CD14-positive monocyte (primary cell): ENCODE measurements at regions not wholly inside any gene's neighbourhood (a gene's known extent, or its start where the extent isn't known, plus 50 kb on each side); places are given as distances from the start of the nearest gene placed in this dataset.
A peak's percentile ranks its signal among the peaks of the same experiment; 100 is the strongest.
"Not testable (repeated sequence)": the region's sequence is repeated elsewhere in the genome, so short reads cannot be mapped to it uniquely, and the experiment has no call there.

Source experiments
- DNase-seq, 3 donors: peaks; one replicate each; pipeline ENCODE4 v3.0.0-alpha.2; 2011 to 2022
- H2AFZ ChIP-seq: 2 replicates; pipeline ENCODE4 v1.6.0; 2012; ENCODE audit warnings: mild to moderate bottlenecking, low read depth, low read length, inconsistent platforms; ENCODE audit not compliant: insufficient read depth, poor library complexity, severe bottlenecking
- H3K27ac ChIP-seq, 2 donors: 1 replicate in 1 of 2; 2 replicates in 1 of 2; pipeline ENCODE4 v1.5.1; 2012 to 2013; ENCODE audit warnings: low read length in 2 of 2, control low read depth in 1 of 2, inconsistent platforms in 1 of 2, low read depth in 1 of 2, mild to moderate bottlenecking in 1 of 2
- H3K27me3 ChIP-seq, 2 donors: one replicate each; pipeline versions ENCODE4 v1.6.0 to v1.6.1; 2011 to 2013; ENCODE audit warnings: low read length in 2 of 2; ENCODE audit not compliant: control insufficient read depth in 2 of 2, insufficient read depth in 2 of 2
- H3K36me3 ChIP-seq, 2 donors: replicated peaks in 1 of 2; 1 replicate in 1 of 2; 2 replicates in 1 of 2; pipeline versions ENCODE4 v1.5.1 to v1.6.1; 2012 to 2013; ENCODE audit warnings: low read length in 2 of 2, control low read depth in 1 of 2, inconsistent platforms in 1 of 2, mild to moderate bottlenecking in 1 of 2; ENCODE audit not compliant: insufficient read depth in 2 of 2, control insufficient read depth in 1 of 2
- H3K4me1 ChIP-seq, 2 donors: 1 replicate in 1 of 2; 2 replicates in 1 of 2; pipeline versions ENCODE4 v1.5.1 to v1.6.1; 2012 to 2013; ENCODE audit warnings: low read length in 2 of 2, control low read depth in 1 of 2, inconsistent platforms in 1 of 2, mild to moderate bottlenecking in 1 of 2, moderate library complexity in 1 of 2; ENCODE audit not compliant: insufficient read depth in 2 of 2, control insufficient read depth in 1 of 2
- H3K4me2 ChIP-seq: replicated peaks from 2 replicates; pipeline ENCODE3; 2012; ENCODE audit warnings: low read length, moderate library complexity, mild to moderate bottlenecking; ENCODE audit not compliant: poor library complexity, severe bottlenecking; ENCODE audit errors: extremely low read depth
- H3K4me3 ChIP-seq, 3 experiments: fragments of 200-600 bp in 1 of 3; sonication (generic) in 1 of 3; replicated peaks in 1 of 3; 1 replicate in 2 of 3; 2 replicates in 1 of 3; pipeline ENCODE4 v1.5.1; 2011 to 2013; ENCODE audit warnings: low read length in 3 of 3, mild to moderate bottlenecking in 3 of 3, control low read depth in 2 of 3, low read depth in 2 of 3, inconsistent platforms in 1 of 3, moderate library complexity in 1 of 3
- H3K79me2 ChIP-seq: 2 replicates; pipeline ENCODE4 v1.6.0; 2012; ENCODE audit warnings: mild to moderate bottlenecking, control low read depth, inconsistent platforms, low read length, moderate library complexity; ENCODE audit not compliant: insufficient read depth
- H3K9ac ChIP-seq: 2 replicates; pipeline ENCODE4 v1.6.0; 2017; ENCODE audit warnings: low read length, mild to moderate bottlenecking; ENCODE audit not compliant: insufficient read depth, poor library complexity, severe bottlenecking
- H3K9me3 ChIP-seq, 2 donors: replicated peaks in 1 of 2; 1 replicate in 1 of 2; 2 replicates in 1 of 2; pipeline versions ENCODE4 v1.5.1 to v1.6.1; 2012 to 2013; ENCODE audit warnings: low read length in 2 of 2, control low read depth in 1 of 2; ENCODE audit not compliant: control insufficient read depth in 1 of 2, insufficient read depth in 1 of 2
- H4K20me1 ChIP-seq: 2 replicates; pipeline ENCODE4 v1.6.0; 2012; ENCODE audit warnings: mild to moderate bottlenecking, low read length, control low read depth, moderate library complexity; ENCODE audit not compliant: insufficient read depth
- H3K27ac Mint-ChIP-seq, 7 donors: one replicate each; pipeline ENCODE4 v1.8.0; 2020; ENCODE audit warnings: mild to moderate bottlenecking in 7 of 7, mixed read lengths in 7 of 7, moderate library complexity in 6 of 7, inconsistent platforms in 2 of 7
- H3K27me3 Mint-ChIP-seq, 3 donors: one replicate each; pipeline ENCODE4 v1.8.0; 2021 to 2022; ENCODE audit warnings: low read depth in 3 of 3, mild to moderate bottlenecking in 3 of 3, mixed read lengths in 3 of 3, moderate library complexity in 3 of 3, inconsistent platforms in 1 of 3
- H3K36me3 Mint-ChIP-seq, 2 donors: one replicate each; pipeline ENCODE4 v1.8.0; 2020; ENCODE audit warnings: mixed read lengths in 2 of 2, inconsistent platforms in 1 of 2, mild to moderate bottlenecking in 1 of 2
- H3K4me1 Mint-ChIP-seq: one replicate; pipeline ENCODE4 v1.8.0; 2020; ENCODE audit warnings: mild to moderate bottlenecking, mixed read lengths
- H3K4me3 Mint-ChIP-seq, 2 donors: one replicate each; pipeline ENCODE4 v1.8.0; 2020; ENCODE audit warnings: mild to moderate bottlenecking in 2 of 2, mixed read lengths in 2 of 2, moderate library complexity in 1 of 2
- H3K9me3 Mint-ChIP-seq, 7 donors: one replicate each; pipeline ENCODE4 v1.8.0; 2020 to 2022; ENCODE audit warnings: mixed read lengths in 7 of 7, mild to moderate bottlenecking in 6 of 7, moderate library complexity in 6 of 7, inconsistent platforms in 2 of 7
- CTCF ChIP-seq: fragments of 200-600 bp; IDR thresholded peaks from one replicate; pipeline ENCODE4 v1.8.0; 2022; ENCODE audit warnings: antibody characterized with exemption, mild to moderate bottlenecking
- WGBS: methylation state at CpG from one replicate; pipeline ENCODE4 v1.1.5; 2013; ENCODE audit warnings: missing lambda C conversion rate; ENCODE audit not compliant: insufficient coverage; 5-methylcytosine and 5-hydroxymethylcytosine counted together
- intact Hi-C, 2 donors: fragments of 100-400 bp; cut with micrococcal nuclease; formaldehyde crosslinking; loops; one replicate each; pipeline versions ENCODE4 v1.15.0 to v1.15.1; 2023

GRCh38 chr21:25170681-25171080 lies 436.6 kb downstream of the MRPL39 start:
- WGBS: 80% methylated on average over 2 of the region's 3 CpGs
- Histone ChIP-seq H3K9ac (no peak overlapping the region), H3K27ac (no peak overlapping the region), H3K27me3 (no peaks in the 10 kb centered on the region), H3K36me3 (no peaks in the 10 kb centered on the region), H3K4me2 (no peak overlapping the region), H2AFZ (no peak overlapping the region), H3K79me2 (no peaks in the 10 kb centered on the region), H3K4me1 (peaks cover 4 to 8% of the 10 kb centered on the region in 2 donors), H3K9me3 (peaks cover 23 to 48% of the 10 kb centered on the region in 2 donors), H4K20me1 (no peaks in the 10 kb centered on the region), H3K4me3 (no peak overlapping the region)
- no peak for DNase-seq
- TF ChIP-seq CTCF: no peak
- H3K4me1 Mint-ChIP-seq: peaks cover 11% of the 10 kb centered on the region
- H3K27me3 Mint-ChIP-seq: peaks cover 0 to 1% (median 0%) of the 10 kb centered on the region in 3 donors
- H3K4me3 Mint-ChIP-seq: no peak overlapping the region
- intact Hi-C loops: no loop called here
- no peaks in the 10 kb centered on the region for H3K36me3 Mint-ChIP-seq
- peaks cover 20 to 42% (median 34%) of the 10 kb centered on the region in 7 donors for H3K9me3 Mint-ChIP-seq
- H3K27ac Mint-ChIP-seq: peak overlapping the region in 1 of 7 donors; percentile 70

GRCh38 chr21:25169370-25169769 lies 437.9 kb downstream of the MRPL39 start:
- Histone ChIP-seq H4K20me1 (no peaks in the 10 kb centered on the region), H3K9ac (no peak overlapping the region), H3K79me2 (no peaks in the 10 kb centered on the region), H2AFZ (no peak overlapping the region), H3K36me3 (no peaks in the 10 kb centered on the region), H3K27me3 (no peaks in the 10 kb centered on the region), H3K4me3 (no peak overlapping the region), H3K27ac (no peak overlapping the region), H3K4me1 (peaks cover 4 to 8% of the 10 kb centered on the region in 2 donors), H3K4me2 (no peak overlapping the region), H3K9me3 (peaks cover 31 to 55% of the 10 kb centered on the region in 2 donors)
- no peak for DNase-seq
- TF ChIP-seq CTCF: no peak
- WGBS: no CpG with 5 or more reads among the region's 1 CpG
- peaks cover 0 to 1% (median 0%) of the 10 kb centered on the region in 3 donors for H3K27me3 Mint-ChIP-seq
- H3K9me3 Mint-ChIP-seq: peaks cover 23 to 49% (median 40%) of the 10 kb centered on the region in 7 donors
- H3K4me3 Mint-ChIP-seq: no peak overlapping the region
- H3K36me3 Mint-ChIP-seq: no peaks in the 10 kb centered on the region
- peaks cover 11% of the 10 kb centered on the region for H3K4me1 Mint-ChIP-seq
- H3K27ac Mint-ChIP-seq: no peak overlapping the region
- intact Hi-C loops: no loop called here

GRCh38 chr21:25166904-25167303 lies 440.4 kb downstream of the MRPL39 start:
- H3K9me3 Mint-ChIP-seq: peaks cover 24 to 50% (median 41%) of the 10 kb centered on the region in 7 donors
- 100% methylated on average over 1 of the region's 1 CpG for WGBS
- H3K27ac ChIP-seq: not testable (repeated sequence)

More at GRCh38 chr21:25166904-25167303, 440.4 kb downstream of the MRPL39 start:
- H3K4me2 ChIP-seq, H3K36me3 Mint-ChIP-seq, H3K27me3 Mint-ChIP-seq, H3K36me3 ChIP-seq, intact Hi-C loops, H3K79me2 ChIP-seq, H3K27ac Mint-ChIP-seq, H3K4me3 Mint-ChIP-seq, H2AFZ ChIP-seq, H3K9ac ChIP-seq, H4K20me1 ChIP-seq, H3K4me3 ChIP-seq, H3K27me3 ChIP-seq, DNase-seq: not testable (repeated sequence)
- Histone ChIP-seq H3K9me3 (peaks cover 31 to 55% of the 10 kb centered on the region in 2 donors), H3K4me1 (peaks cover 4 to 11% of the 10 kb centered on the region in 2 donors)
- H3K4me1 Mint-ChIP-seq: peaks cover 13% of the 10 kb centered on the region
